GM12873 (cell line): ENCODE measurements at regions not wholly inside any gene's neighbourhood (a gene's known extent, or its start where the extent isn't known, plus 50 kb on each side); places are given as distances from the start of the nearest gene placed in this dataset.

Experiments
- TF ChIP-seq, protein P1 (sequence below): IDR thresholded peaks from 2 replicates; pipeline ENCODE4 v1.5.1; 2012; ENCODE audit warnings: low read depth, mild to moderate bottlenecking, moderate library complexity, low read length, control low read depth; ENCODE audit not compliant: insufficient read depth; ENCODE audit errors: missing control alignments

DNA sequence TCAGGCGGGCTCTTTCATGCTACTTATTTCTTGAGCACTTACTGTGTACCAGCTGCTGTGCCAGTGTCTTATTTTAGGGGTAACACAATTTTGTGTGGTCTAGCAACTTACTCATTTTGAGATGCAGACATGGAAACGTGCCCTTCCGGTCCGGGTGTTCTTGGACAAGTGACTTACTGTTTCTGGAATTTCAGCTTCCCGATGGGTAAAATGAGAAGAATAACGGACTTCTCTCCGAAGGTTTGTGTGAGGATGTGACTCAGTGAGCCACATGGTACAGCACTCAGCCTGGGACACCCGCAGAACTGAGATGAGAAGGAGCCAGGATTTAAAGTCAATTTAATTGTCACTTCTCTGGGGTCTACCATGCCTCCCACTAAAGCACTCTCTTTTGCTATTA lies 114.5 kb upstream of the SYT13 start:
- TF ChIP-seq, protein P1, sequence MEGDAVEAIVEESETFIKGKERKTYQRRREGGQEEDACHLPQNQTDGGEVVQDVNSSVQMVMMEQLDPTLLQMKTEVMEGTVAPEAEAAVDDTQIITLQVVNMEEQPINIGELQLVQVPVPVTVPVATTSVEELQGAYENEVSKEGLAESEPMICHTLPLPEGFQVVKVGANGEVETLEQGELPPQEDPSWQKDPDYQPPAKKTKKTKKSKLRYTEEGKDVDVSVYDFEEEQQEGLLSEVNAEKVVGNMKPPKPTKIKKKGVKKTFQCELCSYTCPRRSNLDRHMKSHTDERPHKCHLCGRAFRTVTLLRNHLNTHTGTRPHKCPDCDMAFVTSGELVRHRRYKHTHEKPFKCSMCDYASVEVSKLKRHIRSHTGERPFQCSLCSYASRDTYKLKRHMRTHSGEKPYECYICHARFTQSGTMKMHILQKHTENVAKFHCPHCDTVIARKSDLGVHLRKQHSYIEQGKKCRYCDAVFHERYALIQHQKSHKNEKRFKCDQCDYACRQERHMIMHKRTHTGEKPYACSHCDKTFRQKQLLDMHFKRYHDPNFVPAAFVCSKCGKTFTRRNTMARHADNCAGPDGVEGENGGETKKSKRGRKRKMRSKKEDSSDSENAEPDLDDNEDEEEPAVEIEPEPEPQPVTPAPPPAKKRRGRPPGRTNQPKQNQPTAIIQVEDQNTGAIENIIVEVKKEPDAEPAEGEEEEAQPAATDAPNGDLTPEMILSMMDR, result no peak

DNA sequence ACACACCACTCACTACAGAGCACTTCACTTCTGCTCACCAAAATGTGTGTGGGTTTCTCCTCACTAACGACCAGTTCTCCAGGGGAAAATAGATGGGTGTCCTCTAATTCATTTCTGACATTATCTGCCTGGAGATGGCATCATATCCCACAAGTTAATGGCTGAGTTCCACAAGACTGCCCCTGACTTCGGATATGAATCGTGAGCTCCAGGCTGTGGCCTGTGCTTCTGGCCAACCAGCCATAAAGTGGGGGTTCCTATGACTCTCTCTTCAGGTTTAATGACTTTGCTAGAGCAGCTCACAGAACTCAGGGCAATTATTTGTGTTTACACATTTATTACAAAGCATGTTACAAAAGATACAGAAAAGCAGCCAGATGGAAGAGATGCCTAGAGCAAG lies 113.0 kb upstream of the SYT13 start:
- TF ChIP-seq, protein P1, result no peak

DNA sequence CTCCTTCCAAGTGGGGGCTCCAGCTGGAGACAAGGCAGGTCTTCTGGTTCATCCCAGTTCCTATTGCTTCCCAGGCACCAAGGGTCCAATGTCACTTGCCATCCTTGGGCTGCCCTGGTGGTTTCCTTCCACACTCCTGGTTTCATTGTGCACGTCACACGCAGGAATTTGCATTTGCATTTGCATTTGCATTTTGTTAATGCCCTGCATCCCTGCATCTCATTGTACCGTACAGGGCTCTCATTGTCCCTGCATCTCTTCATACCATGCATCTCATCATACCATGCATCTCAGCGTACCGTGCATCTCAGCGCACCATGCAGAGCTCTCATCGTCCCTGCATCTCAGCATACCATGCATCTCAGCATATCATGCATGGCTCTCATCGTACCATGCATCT lies 112.2 kb upstream of the SYT13 start:
- TF ChIP-seq, protein P1, result no peak

DNA sequence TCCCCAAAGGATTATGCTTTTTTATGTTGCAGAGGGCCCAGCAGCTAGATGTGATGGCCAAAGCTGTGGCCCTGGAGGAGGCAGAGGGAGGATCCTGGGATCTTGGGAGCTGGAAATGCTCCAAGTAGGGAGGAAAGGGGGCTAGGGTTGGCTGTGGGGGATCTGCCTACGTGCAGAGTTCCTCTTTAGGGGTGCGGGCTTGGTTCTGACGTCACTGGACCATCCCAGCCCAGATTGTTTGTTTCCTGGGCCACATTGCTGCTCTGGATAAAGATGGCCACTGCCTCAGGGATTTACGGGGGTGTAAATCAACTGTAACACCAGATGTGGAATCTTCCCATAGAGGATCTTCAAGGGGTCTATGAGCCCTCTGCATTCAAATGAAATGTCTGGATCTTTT lies 110.3 kb upstream of the SYT13 start:
- TF ChIP-seq, protein P1, result no peak

DNA sequence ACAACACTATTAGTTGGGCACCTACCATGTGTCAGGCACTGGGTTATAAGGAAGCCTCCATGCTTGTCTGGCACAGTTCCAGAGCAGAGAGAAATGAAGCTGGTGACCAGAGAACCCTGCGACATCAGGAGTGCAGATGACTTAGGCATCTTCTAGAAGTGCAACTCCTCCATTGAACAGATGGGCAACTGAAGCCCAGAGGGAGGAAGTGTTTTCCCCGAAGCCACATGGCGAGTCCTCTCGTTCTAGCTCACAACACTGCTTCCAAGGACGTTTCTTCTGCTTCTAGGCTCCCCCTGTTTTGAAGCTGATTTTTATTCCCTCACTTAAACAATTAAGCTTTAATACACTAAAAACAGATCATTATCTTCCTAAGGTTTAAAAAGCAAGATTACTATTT lies 109.8 kb upstream of the SYT13 start:
- TF ChIP-seq, protein P1, result no peak

DNA sequence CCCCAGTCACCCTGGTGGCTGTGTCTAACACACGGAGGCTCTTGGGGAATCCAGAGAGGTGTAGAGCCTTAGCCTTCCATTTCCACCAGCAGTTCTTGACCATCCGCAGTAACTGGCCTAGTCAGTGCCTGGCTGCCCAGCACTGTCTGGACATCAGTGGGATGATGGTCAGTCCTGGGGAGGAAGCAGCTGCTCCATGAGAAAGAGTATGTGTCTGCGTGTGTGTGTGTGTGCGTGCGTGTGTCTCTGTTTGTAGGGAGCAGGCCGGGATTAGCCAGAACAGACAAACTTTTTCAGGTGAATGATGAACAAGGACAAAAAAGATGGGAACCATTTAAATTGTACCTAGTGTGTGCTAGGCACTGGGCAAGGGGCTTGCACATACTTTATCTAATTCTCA lies 109.3 kb upstream of the SYT13 start:
- TF ChIP-seq, protein P1, result no peak

DNA sequence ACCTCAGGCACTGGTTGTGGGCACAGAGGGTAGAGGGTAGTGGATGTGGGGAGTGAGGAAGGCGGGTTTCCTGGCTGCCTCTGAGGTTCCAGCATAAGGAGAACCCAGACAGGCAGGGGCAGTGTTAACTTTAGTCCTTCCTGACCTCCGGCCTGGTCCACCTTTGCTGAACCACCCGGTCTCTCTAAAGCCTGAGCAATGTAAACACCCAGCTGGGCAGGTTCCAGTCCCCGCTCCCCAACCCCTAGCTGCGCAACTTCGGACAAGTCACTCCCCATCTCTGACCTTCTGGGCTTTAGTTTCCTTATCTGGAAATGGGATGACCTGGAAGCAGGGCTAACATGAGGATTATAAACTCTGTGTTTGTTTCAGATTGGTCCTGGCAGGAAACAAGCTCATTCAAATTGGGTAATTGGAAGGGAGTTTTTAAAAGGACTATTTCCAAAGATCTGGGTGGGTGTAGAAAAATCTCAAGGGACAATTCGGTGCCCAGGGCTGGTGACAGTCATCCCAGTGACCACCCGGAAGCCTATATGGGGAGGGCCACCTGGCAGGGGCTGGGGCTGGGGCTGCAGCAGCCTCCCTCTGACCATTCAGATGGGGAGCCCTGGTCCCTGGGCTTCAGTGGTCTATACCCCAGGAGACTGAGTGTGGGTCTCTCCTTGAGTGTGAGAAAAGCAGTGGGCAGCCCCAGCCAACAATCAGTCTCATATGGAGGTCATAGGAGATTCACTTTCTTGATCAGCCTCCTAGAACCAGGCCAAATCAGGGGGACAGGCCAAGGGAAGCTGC lies 108.3 kb upstream of the SYT13 start:
- TF ChIP-seq, protein P1, result no peak
